ENCODE measurements at regions not wholly inside any gene's neighbourhood (a gene's known extent, or its start where the extent isn't known, plus 50 kb on each side); places are given as distances from the start of the nearest gene placed in this dataset.
A peak's percentile ranks its signal among the peaks of the same experiment; 100 is the strongest.

GRCh38 chr5:160979385-160979784 lies 127.4 kb upstream of the ATP10B start:
- peaks cover 6% of the 10 kb centered on the region for H3K4me1 ChIP-seq (ENCODE audit: low read depth)
- no peak overlapping the region for H3K27ac ChIP-seq
- no peaks in the 10 kb centered on the region for H3K27me3 ChIP-seq

GRCh38 chr5:160978944-160979343 lies 126.9 kb upstream of the ATP10B start:
- H3K4me1 ChIP-seq (ENCODE audit: low read depth): peaks cover 6% of the 10 kb centered on the region
- no peak for TF ChIP-seq CTCF (IDR thresholded peaks at IDR 0.05; ENCODE audit: low read depth, low read length)
- no peaks in the 10 kb centered on the region for H3K27me3 ChIP-seq
- no peaks in the 10 kb centered on the region for H3K36me3 ChIP-seq
- no peak overlapping the region for H3K4me3 ChIP-seq
- no peak overlapping the region for H3K27ac ChIP-seq
- DNase-seq (ENCODE audit: low read depth in 1 of 2, low spot score in 1 of 2): no peak
- no peaks in the 10 kb centered on the region for H3K9me3 ChIP-seq (ENCODE audit: low read depth)

More at GRCh38 chr5:160979385-160979784, 127.4 kb upstream of the ATP10B start:
- no peaks in the 10 kb centered on the region for H3K9me3 ChIP-seq (ENCODE audit: low read depth)
- no peaks in the 10 kb centered on the region for H3K36me3 ChIP-seq
- H3K4me3 ChIP-seq: no peak overlapping the region
- TF ChIP-seq CTCF (IDR thresholded peaks at IDR 0.05; ENCODE audit: low read depth, low read length): no peak
- DNase-seq (ENCODE audit: low read depth in 1 of 2, low spot score in 1 of 2): no peak

GRCh38 chr5:160976181-160976580 lies 124.2 kb upstream of the ATP10B start:
- Histone ChIP-seq H3K27me3 (no peaks in the 10 kb centered on the region), H3K4me1 (ENCODE audit: low read depth) (peaks cover 6% of the 10 kb centered on the region), H3K27ac (no peak overlapping the region), H3K36me3 (no peaks in the 10 kb centered on the region), H3K9me3 (ENCODE audit: low read depth) (no peaks in the 10 kb centered on the region), H3K4me3 (no peak overlapping the region)
- peak in 1 of 2 donors; percentile 8 for DNase-seq (ENCODE audit: low read depth in 1 of 2, low spot score in 1 of 2)
- TF ChIP-seq CTCF (IDR thresholded peaks at IDR 0.05; ENCODE audit: low read depth, low read length): no peak

- no peaks in the 10 kb centered on the region for H3K27me3 ChIP-seq
- peak in 1 of 2 donors; percentile 52 for DNase-seq (ENCODE audit: low read depth in 1 of 2, low spot score in 1 of 2)
- H3K9me3 ChIP-seq (ENCODE audit: low read depth): no peaks in the 10 kb centered on the region
- H3K4me1 ChIP-seq (ENCODE audit: low read depth): no peaks in the 10 kb centered on the region
- H3K36me3 ChIP-seq: no peaks in the 10 kb centered on the region
- no peak overlapping the region for H3K4me3 ChIP-seq
- no peak for TF ChIP-seq CTCF (IDR thresholded peaks at IDR 0.05; ENCODE audit: low read depth, low read length)
- H3K27ac ChIP-seq: no peak overlapping the region
These were observed 118.7 kb upstream of the ATP10B start for GRCh38 chr5:160970605-160971191.

GRCh38 chr5:160969645-160970044 lies 117.6 kb upstream of the ATP10B start:
- peak in 1 of 2 donors; percentile 9 for DNase-seq (ENCODE audit: low read depth in 1 of 2, low spot score in 1 of 2)
- H3K36me3 ChIP-seq: no peaks in the 10 kb centered on the region
- no peaks in the 10 kb centered on the region for H3K27me3 ChIP-seq
- no peak for TF ChIP-seq CTCF (IDR thresholded peaks at IDR 0.05; ENCODE audit: low read depth, low read length)
- no peaks in the 10 kb centered on the region for H3K9me3 ChIP-seq (ENCODE audit: low read depth)
- no peak overlapping the region for H3K27ac ChIP-seq
- H3K4me3 ChIP-seq: no peak overlapping the region
- no peaks in the 10 kb centered on the region for H3K4me1 ChIP-seq (ENCODE audit: low read depth)
